Neural cell (in vitro differentiated cells): ENCODE measurements at regions not wholly inside any gene's neighbourhood (a gene's known extent, or its start where the extent isn't known, plus 50 kb on each side); places are given as distances from the start of the nearest gene placed in this dataset.

Experiments
- H2AFZ ChIP-seq: fragments of 200-600, 300-800 bp; sonication (generic), shearing (Covaris generic); 2 replicates; pipeline ENCODE4 v1.6.0; 2014; ENCODE audit warnings: low read depth, mild to moderate bottlenecking, antibody characterized with exemption, low read length, moderate library complexity
- H3F3A ChIP-seq: fragments of 200-600 bp; shearing (Covaris generic); 2 replicates; pipeline ENCODE4 v1.6.1; 2016; ENCODE audit warnings: mild to moderate bottlenecking, moderate library complexity, mixed read lengths, antibody characterized with exemption, low read length; ENCODE audit not compliant: insufficient read depth, poor library complexity, severe bottlenecking
- H3K27ac ChIP-seq: fragments of 200-600, 300-800 bp; sonication (generic), shearing (Covaris generic); 2 replicates; pipeline ENCODE4 v1.5.1; 2014; ENCODE audit warnings: mild to moderate bottlenecking, low read length, moderate library complexity
- H3K27me3 ChIP-seq: fragments of 300-800, 200-600 bp; sonication (generic), shearing (Covaris generic); 2 replicates; pipeline ENCODE4 v1.6.0; 2014; ENCODE audit warnings: mild to moderate bottlenecking, low read depth, low read length, moderate library complexity; ENCODE audit not compliant: insufficient read depth
- H3K36me3 ChIP-seq: fragments of 300-800, 200-600 bp; sonication (generic), shearing (Covaris generic); 2 replicates; pipeline ENCODE4 v1.5.1; 2014; ENCODE audit warnings: mild to moderate bottlenecking, antibody characterized with exemption, low read length, moderate library complexity; ENCODE audit not compliant: insufficient read depth
- H3K4me2 ChIP-seq: fragments of 300-800, 200-600 bp; sonication (generic), shearing (Covaris generic); 2 replicates; pipeline ENCODE4 v1.6.0; 2014; ENCODE audit warnings: mild to moderate bottlenecking, low read length
- H3K4me3 ChIP-seq: fragments of 300-800, 200-600 bp; sonication (generic), shearing (Covaris generic); 2 replicates; pipeline ENCODE4 v1.5.1; 2014; ENCODE audit warnings: mild to moderate bottlenecking, low read length, moderate library complexity
- H3K79me2 ChIP-seq: fragments of 200-600 bp; shearing (Covaris generic); replicated peaks from 2 replicates; pipeline ENCODE4 v1.6.0; 2014; ENCODE audit warnings: mild to moderate bottlenecking, low read length, moderate library complexity; ENCODE audit not compliant: insufficient read depth
- H3K9ac ChIP-seq: fragments of 300-800, 200-600 bp; sonication (generic), shearing (Covaris generic); 2 replicates; pipeline ENCODE4 v1.6.1; 2016; ENCODE audit warnings: mild to moderate bottlenecking, low read length, mixed read lengths
- H3K9me2 ChIP-seq: fragments of 200-600 bp; shearing (Covaris generic); 2 replicates; pipeline ENCODE4 v1.6.1; 2016; ENCODE audit warnings: mild to moderate bottlenecking, low read length, mixed read lengths; ENCODE audit not compliant: insufficient read depth
- H3K9me3 ChIP-seq: fragments of 200-600, 300-800 bp; sonication (generic), shearing (Covaris generic); 2 replicates; pipeline ENCODE4 v1.6.1; 2016; ENCODE audit warnings: mild to moderate bottlenecking, mixed run types, low read length, moderate library complexity, mixed read lengths
- H4K20me1 ChIP-seq: fragments of 200-600 bp; shearing (Covaris generic); 2 replicates; pipeline ENCODE4 v1.6.1; 2016; ENCODE audit warnings: mild to moderate bottlenecking, mixed run types; ENCODE audit not compliant: insufficient read depth
- EP300 ChIP-seq: fragments of 450-650 bp; conservative IDR thresholded peaks from 2 replicates; pipeline ENCODE4 v1.6.1; 2014; ENCODE audit warnings: antibody characterized with exemption, mild to moderate bottlenecking, moderate library complexity; ENCODE audit not compliant: poor library complexity, severe bottlenecking
- EZH2 ChIP-seq: fragments of 200-600, 300-800 bp; shearing (Covaris generic), sonication (generic); IDR thresholded peaks from 2 replicates; pipeline ENCODE4 v1.6.1; 2014; ENCODE audit warnings: antibody characterized with exemption, low read length, borderline replicate concordance, mild to moderate bottlenecking; ENCODE audit not compliant: insufficient read depth, poor library complexity, severe bottlenecking
- MXI1 ChIP-seq: fragments of 450-650 bp; conservative IDR thresholded peaks from 2 replicates; pipeline ENCODE4 v1.6.1; 2014; ENCODE audit warnings: antibody characterized with exemption, mild to moderate bottlenecking; ENCODE audit not compliant: poor library complexity, severe bottlenecking
- POLR2AphosphoS5 ChIP-seq: IDR thresholded peaks from 2 replicates; pipeline ENCODE4 v1.6.1; 2012
- RAD21 ChIP-seq: fragments of 450-650 bp; conservative IDR thresholded peaks from 2 replicates; pipeline ENCODE4 v1.6.1; 2014; ENCODE audit warnings: antibody characterized with exemption, mild to moderate bottlenecking, moderate library complexity
- SMC3 ChIP-seq: fragments of 450-650 bp; conservative IDR thresholded peaks from 2 replicates; pipeline ENCODE4 v1.6.1; 2014; ENCODE audit warnings: antibody characterized with exemption, mild to moderate bottlenecking, moderate library complexity; ENCODE audit not compliant: poor library complexity
- TAF1 ChIP-seq: IDR thresholded peaks from 2 replicates; pipeline ENCODE4 v1.6.1; 2012; ENCODE audit warnings: low read depth
- TF ChIP-seq, protein P1 (sequence below): IDR thresholded peaks from 2 replicates; pipeline ENCODE4 v1.6.1; 2012; ENCODE audit warnings: borderline replicate concordance
- TF ChIP-seq, protein P2 (sequence below): fragments of 450-650 bp; IDR thresholded peaks from 2 replicates; pipeline ENCODE4 v1.5.1; 2014; ENCODE audit warnings: antibody characterized with exemption, mild to moderate bottlenecking, moderate library complexity; ENCODE audit not compliant: poor library complexity, severe bottlenecking

- no peak overlapping the region for H2AFZ ChIP-seq
- TF ChIP-seq POLR2AphosphoS5 (no peak), SMC3 (no peak), RAD21 (no peak), TAF1 (no peak), EZH2 (no peak), EP300 (no peak)
- TF ChIP-seq, protein P1, sequence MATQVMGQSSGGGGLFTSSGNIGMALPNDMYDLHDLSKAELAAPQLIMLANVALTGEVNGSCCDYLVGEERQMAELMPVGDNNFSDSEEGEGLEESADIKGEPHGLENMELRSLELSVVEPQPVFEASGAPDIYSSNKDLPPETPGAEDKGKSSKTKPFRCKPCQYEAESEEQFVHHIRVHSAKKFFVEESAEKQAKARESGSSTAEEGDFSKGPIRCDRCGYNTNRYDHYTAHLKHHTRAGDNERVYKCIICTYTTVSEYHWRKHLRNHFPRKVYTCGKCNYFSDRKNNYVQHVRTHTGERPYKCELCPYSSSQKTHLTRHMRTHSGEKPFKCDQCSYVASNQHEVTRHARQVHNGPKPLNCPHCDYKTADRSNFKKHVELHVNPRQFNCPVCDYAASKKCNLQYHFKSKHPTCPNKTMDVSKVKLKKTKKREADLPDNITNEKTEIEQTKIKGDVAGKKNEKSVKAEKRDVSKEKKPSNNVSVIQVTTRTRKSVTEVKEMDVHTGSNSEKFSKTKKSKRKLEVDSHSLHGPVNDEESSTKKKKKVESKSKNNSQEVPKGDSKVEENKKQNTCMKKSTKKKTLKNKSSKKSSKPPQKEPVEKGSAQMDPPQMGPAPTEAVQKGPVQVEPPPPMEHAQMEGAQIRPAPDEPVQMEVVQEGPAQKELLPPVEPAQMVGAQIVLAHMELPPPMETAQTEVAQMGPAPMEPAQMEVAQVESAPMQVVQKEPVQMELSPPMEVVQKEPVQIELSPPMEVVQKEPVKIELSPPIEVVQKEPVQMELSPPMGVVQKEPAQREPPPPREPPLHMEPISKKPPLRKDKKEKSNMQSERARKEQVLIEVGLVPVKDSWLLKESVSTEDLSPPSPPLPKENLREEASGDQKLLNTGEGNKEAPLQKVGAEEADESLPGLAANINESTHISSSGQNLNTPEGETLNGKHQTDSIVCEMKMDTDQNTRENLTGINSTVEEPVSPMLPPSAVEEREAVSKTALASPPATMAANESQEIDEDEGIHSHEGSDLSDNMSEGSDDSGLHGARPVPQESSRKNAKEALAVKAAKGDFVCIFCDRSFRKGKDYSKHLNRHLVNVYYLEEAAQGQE, result no peak
- TF ChIP-seq, protein P2, sequence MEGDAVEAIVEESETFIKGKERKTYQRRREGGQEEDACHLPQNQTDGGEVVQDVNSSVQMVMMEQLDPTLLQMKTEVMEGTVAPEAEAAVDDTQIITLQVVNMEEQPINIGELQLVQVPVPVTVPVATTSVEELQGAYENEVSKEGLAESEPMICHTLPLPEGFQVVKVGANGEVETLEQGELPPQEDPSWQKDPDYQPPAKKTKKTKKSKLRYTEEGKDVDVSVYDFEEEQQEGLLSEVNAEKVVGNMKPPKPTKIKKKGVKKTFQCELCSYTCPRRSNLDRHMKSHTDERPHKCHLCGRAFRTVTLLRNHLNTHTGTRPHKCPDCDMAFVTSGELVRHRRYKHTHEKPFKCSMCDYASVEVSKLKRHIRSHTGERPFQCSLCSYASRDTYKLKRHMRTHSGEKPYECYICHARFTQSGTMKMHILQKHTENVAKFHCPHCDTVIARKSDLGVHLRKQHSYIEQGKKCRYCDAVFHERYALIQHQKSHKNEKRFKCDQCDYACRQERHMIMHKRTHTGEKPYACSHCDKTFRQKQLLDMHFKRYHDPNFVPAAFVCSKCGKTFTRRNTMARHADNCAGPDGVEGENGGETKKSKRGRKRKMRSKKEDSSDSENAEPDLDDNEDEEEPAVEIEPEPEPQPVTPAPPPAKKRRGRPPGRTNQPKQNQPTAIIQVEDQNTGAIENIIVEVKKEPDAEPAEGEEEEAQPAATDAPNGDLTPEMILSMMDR, result no peak
- no peaks in the 10 kb centered on the region for H3K9me3 ChIP-seq
- no peaks in the 10 kb centered on the region for H4K20me1 ChIP-seq
- no peak overlapping the region for H3K9ac ChIP-seq
- no peaks in the 10 kb centered on the region for H3K27me3 ChIP-seq
- no peaks in the 10 kb centered on the region for H3K79me2 ChIP-seq
- no peaks in the 10 kb centered on the region for H3F3A ChIP-seq
- H3K36me3 ChIP-seq, result no peaks in the 10 kb centered on the region
- H3K27ac ChIP-seq, result no peak overlapping the region
- H3K4me2 ChIP-seq, result no peak overlapping the region
- no peak overlapping the region for H3K4me3 ChIP-seq
- H3K9me2 ChIP-seq, result no peaks in the 10 kb centered on the region
These were observed 127.3 kb upstream of the GPC1 start for GRCh38 chr2:240308111-240308651.

DNA sequence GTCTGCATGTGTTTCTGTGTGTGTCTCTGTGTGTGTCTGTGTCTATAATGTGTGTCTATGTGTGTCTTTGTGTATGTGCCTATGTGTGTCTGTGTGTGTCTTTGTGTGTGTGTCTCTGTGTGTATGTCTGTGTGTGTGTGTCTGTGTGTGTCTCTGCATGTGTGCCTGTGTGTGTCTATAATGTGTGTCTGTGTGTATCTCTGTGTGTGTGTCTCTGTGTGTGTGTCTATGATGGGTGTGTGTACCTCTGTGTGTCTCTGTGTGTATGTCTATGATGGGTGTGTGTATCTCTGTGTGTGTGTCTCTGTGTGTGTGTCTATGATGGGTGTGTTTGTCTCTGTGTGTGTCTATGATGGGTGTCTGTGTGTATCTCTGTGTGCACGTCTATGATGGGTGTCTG lies 126.2 kb upstream of the GPC1 start:
- Histone ChIP-seq H3K79me2 (no peaks in the 10 kb centered on the region), H3K4me2 (no peak overlapping the region), H3K9me2 (no peaks in the 10 kb centered on the region), H3K27ac (no peak overlapping the region), H3K9me3 (no peaks in the 10 kb centered on the region), H3K27me3 (no peaks in the 10 kb centered on the region), H3K36me3 (no peaks in the 10 kb centered on the region), H3K9ac (no peak overlapping the region), H3K4me3 (no peak overlapping the region), H3F3A (no peaks in the 10 kb centered on the region), H4K20me1 (no peaks in the 10 kb centered on the region), H2AFZ (no peak overlapping the region)
- no peak for TF ChIP-seq POLR2AphosphoS5

GRCh38 chr2:240310201-240310600 lies 125.3 kb upstream of the GPC1 start:
- no peaks in the 10 kb centered on the region for H3K9me2 ChIP-seq
- no peak overlapping the region for H2AFZ ChIP-seq

More at GRCh38 chr2:240310201-240310600, 125.3 kb upstream of the GPC1 start:
- Histone ChIP-seq H3K4me3 (no peak overlapping the region), H3K27ac (no peak overlapping the region), H3K9ac (no peak overlapping the region), H3F3A (no peaks in the 10 kb centered on the region), H3K4me2 (no peak overlapping the region), H3K36me3 (no peaks in the 10 kb centered on the region), H3K27me3 (no peaks in the 10 kb centered on the region), H3K79me2 (no peaks in the 10 kb centered on the region), H3K9me3 (no peaks in the 10 kb centered on the region), H4K20me1 (no peaks in the 10 kb centered on the region)
- no peak for TF ChIP-seq EP300
- no peak for TF ChIP-seq TAF1
- TF ChIP-seq POLR2AphosphoS5, result no peak
- TF ChIP-seq, protein P2, result no peak
- TF ChIP-seq, protein P1, result no peak
- TF ChIP-seq MXI1, result no peak
- TF ChIP-seq SMC3, result no peak
- no peak for TF ChIP-seq EZH2
- TF ChIP-seq RAD21, result no peak
